ENCODE measurements at regions not wholly inside any gene's neighbourhood (a gene's known extent, or its start where the extent isn't known, plus 50 kb on each side); places are given as distances from the start of the nearest gene placed in this dataset.

DNA sequence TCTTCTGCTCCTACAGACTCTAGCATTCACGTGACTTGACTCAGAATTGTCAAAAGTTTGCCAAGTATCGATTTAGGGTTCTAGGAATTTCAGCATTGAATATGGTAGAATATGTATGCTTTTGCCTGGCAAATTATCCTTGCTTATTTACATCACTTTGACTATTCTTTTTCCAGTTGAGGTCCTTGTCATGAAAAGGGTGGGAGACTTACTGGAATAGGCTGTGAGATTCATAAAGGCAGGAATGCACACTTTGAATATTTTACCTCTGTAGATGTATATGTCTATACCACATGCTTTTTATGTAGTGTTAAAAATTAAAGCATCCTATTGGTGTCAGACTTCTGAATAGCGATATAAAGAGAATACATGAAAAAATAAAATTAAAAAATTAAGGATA is 378.8 kb upstream of the RARB start:
- TF ChIP-seq, protein P1, sequence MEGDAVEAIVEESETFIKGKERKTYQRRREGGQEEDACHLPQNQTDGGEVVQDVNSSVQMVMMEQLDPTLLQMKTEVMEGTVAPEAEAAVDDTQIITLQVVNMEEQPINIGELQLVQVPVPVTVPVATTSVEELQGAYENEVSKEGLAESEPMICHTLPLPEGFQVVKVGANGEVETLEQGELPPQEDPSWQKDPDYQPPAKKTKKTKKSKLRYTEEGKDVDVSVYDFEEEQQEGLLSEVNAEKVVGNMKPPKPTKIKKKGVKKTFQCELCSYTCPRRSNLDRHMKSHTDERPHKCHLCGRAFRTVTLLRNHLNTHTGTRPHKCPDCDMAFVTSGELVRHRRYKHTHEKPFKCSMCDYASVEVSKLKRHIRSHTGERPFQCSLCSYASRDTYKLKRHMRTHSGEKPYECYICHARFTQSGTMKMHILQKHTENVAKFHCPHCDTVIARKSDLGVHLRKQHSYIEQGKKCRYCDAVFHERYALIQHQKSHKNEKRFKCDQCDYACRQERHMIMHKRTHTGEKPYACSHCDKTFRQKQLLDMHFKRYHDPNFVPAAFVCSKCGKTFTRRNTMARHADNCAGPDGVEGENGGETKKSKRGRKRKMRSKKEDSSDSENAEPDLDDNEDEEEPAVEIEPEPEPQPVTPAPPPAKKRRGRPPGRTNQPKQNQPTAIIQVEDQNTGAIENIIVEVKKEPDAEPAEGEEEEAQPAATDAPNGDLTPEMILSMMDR (optimal IDR thresholded peaks at IDR 0.05 in 1 of 3, IDR thresholded peaks at IDR 0.05 in 1 of 3, conservative IDR thresholded peaks at IDR 0.05 in 1 of 3; ENCODE audit: extremely low read depth in 1 of 3, insufficient read depth in 2 of 3, low read length in 3 of 3): no peak
- no peak for TF ChIP-seq EZH2 (IDR thresholded peaks at IDR 0.05; ENCODE audit: low read length)
